ENCODE measurements at regions not wholly inside any gene's neighbourhood (a gene's known extent, or its start where the extent isn't known, plus 50 kb on each side); places are given as distances from the start of the nearest gene placed in this dataset.

DNA sequence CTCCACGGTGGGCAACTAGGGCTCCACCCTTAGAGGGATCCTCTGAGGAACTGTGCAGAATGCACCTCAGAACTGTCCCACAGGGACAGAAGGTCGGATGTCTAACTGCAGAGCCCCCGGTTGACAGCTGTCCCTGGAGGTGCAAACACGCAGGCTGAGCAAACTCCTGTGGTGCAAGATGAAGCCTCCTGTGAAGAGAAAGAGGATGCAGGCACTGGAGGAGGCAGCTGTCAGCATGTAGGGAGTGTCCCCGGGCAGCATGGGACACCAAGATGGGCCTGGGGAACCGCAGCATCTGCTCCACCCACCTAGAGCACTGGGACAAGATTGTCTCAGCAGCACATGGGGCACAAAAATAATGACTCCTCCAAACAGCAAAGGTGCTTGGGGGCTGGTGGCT is 258.9 kb downstream of the ABHD5 start:
- peaks cover 10% of the 10 kb centered on the region for H3K27me3 ChIP-seq (ENCODE audit: low read depth)
- DNase-seq (no peak), ATAC-seq (no peak)
- no peak overlapping the region for H3K27ac ChIP-seq
- no peaks in the 10 kb centered on the region for H3K9me3 ChIP-seq
- H3K4me1 ChIP-seq: no peaks in the 10 kb centered on the region
- no peaks in the 10 kb centered on the region for H3K36me3 ChIP-seq
- intact Hi-C loops (cut with DNase I): no loop called here
- TF ChIP-seq, protein P1, sequence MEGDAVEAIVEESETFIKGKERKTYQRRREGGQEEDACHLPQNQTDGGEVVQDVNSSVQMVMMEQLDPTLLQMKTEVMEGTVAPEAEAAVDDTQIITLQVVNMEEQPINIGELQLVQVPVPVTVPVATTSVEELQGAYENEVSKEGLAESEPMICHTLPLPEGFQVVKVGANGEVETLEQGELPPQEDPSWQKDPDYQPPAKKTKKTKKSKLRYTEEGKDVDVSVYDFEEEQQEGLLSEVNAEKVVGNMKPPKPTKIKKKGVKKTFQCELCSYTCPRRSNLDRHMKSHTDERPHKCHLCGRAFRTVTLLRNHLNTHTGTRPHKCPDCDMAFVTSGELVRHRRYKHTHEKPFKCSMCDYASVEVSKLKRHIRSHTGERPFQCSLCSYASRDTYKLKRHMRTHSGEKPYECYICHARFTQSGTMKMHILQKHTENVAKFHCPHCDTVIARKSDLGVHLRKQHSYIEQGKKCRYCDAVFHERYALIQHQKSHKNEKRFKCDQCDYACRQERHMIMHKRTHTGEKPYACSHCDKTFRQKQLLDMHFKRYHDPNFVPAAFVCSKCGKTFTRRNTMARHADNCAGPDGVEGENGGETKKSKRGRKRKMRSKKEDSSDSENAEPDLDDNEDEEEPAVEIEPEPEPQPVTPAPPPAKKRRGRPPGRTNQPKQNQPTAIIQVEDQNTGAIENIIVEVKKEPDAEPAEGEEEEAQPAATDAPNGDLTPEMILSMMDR (IDR thresholded peaks at IDR 0.05): no peak
- no peak overlapping the region for H3K4me3 ChIP-seq

DNA sequence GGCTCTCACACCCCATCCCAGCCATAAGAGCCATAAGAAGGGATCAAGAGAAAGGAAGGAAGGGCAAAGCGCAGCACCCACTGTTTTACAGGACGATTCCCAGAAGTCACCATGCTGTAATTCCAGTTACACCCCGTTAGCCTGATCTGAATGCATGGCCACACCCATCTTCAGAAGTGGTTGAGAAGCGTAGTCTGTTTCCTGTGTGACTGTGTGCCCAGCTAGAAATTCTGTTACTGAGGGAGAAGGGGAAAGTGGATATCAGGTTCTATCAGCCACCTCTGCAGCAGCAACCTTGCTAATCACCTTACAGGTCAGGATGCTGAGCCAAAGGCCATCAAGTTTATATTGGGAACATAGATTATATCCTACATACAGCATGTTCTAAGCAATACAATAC is 260.0 kb downstream of the ABHD5 start:
- Histone ChIP-seq H3K27me3 (ENCODE audit: low read depth) (peaks cover 15% of the 10 kb centered on the region), H3K36me3 (no peaks in the 10 kb centered on the region), H3K9me3 (no peaks in the 10 kb centered on the region), H3K27ac (no peak overlapping the region), H3K4me3 (no peak overlapping the region), H3K4me1 (no peaks in the 10 kb centered on the region)
- intact Hi-C loops (cut with DNase I): no loop called here
- TF ChIP-seq, protein P1 (IDR thresholded peaks at IDR 0.05): no peak
- ATAC-seq (no peak), DNase-seq (no peak)

DNA sequence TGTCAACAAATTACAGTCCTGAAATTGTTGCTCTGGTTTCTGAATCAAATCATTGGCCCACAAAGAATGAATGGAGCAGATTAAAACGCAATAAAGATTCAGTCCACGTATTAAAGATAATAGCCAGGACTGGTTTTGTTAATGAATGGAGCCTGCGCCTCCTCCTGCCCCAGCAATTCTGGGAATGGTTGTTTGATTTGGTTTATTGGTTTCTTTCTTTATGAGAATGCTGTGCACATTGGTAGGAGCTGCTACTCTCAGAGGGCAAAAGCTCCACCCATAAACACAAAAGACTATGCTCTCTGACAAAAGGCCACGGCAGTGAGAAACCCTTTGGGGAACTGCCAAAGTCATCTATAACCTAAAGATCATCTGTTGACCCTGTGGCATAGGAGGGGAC is 261.1 kb downstream of the ABHD5 start:
- H3K27ac ChIP-seq: no peak overlapping the region
- peaks cover 16% of the 10 kb centered on the region for H3K27me3 ChIP-seq (ENCODE audit: low read depth)
- TF ChIP-seq, protein P1 (IDR thresholded peaks at IDR 0.05): no peak
- intact Hi-C loops (cut with DNase I): no loop called here
- no peak for ATAC-seq
- H3K9me3 ChIP-seq: no peaks in the 10 kb centered on the region
- DNase-seq: no peak
- no peaks in the 10 kb centered on the region for H3K4me1 ChIP-seq
- H3K4me3 ChIP-seq: no peak overlapping the region
- no peaks in the 10 kb centered on the region for H3K36me3 ChIP-seq

DNA sequence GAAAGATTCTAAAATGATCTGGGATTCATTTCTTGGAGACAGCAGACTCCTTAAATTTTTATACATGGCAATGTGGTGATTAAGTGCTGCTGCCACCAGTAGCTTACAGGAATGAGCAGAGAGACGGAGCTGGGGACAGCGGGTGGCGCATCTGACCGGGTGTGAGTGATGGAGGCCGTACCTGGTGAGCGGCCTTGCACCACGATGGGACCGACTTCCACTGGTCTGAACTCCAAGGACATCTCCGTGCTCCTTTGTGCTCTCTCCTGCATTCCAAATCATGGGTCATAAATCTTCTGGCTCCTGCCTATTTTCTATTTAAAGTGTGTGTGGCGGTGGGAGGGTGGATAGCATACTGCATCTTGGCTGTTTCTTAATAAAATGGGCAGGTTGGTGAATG is 262.6 kb downstream of the ABHD5 start:
- H3K9me3 ChIP-seq: no peaks in the 10 kb centered on the region
- no peak for DNase-seq
- TF ChIP-seq, protein P1 (IDR thresholded peaks at IDR 0.05): no peak
- H3K27me3 ChIP-seq (ENCODE audit: low read depth): peaks cover 16% of the 10 kb centered on the region
- intact Hi-C loops (cut with DNase I): no loop called here
- H3K4me3 ChIP-seq: no peak overlapping the region
- H3K4me1 ChIP-seq: no peaks in the 10 kb centered on the region
- ATAC-seq: no peak
- no peaks in the 10 kb centered on the region for H3K36me3 ChIP-seq
- H3K27ac ChIP-seq: no peak overlapping the region

DNA sequence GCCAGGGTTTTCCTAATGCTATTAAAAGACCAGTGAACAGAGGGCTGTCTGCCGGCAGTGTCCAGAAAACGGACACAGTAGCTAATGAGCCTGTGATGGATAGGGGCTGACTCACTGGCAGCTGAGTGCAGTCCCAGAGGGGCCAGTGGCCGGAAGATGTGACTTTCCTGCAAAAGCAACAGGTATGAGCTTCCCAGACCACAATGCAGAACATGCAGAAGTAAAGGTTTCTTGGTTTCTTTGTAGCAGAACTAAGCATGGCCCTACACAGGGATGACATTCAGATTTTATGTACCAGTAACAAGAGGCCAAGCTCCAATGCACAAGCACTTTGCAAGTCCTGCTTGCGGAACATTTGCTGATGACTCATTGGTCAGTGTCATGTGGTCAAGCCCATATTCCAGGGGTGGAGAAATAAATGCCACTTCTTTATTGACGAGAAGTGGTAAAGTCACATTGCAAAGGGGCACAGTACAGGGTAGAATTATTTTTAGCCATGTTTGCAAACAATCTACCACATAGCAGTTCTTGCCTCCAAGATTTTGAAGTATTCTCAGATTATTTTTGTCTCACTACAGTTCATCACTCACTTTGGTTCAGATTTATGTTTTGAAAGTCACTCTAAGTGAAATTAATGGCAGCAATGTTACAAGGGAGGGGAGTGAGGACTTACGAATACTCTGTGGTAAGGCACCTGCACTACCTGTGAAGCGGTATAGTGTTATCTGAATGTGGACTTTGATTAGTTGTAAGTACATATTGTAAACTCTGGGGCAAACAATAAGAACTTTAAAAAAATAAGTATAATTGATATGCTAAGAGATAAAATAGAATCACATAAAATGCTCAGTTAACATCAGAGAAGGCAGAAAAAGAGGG is 263.3 kb downstream of the ABHD5 start:
- no peaks in the 10 kb centered on the region for H3K4me1 ChIP-seq
- H3K27me3 ChIP-seq (ENCODE audit: low read depth): peaks cover 17% of the 10 kb centered on the region
- no peaks in the 10 kb centered on the region for H3K9me3 ChIP-seq
- intact Hi-C loops (cut with DNase I): no loop called here
- H3K36me3 ChIP-seq: no peaks in the 10 kb centered on the region
- H3K27ac ChIP-seq: no peak overlapping the region
- no peak overlapping the region for H3K4me3 ChIP-seq
- ATAC-seq (peak in 1 of 2 donors; percentile 13), DNase-seq (no peak)
- TF ChIP-seq, protein P1 (IDR thresholded peaks at IDR 0.05): no peak

Measured in lower lobe of right lung (tissue), 2 donors.